ENCODE measurements at regions not wholly inside any gene's neighbourhood (a gene's known extent, or its start where the extent isn't known, plus 50 kb on each side); places are given as distances from the start of the nearest gene placed in this dataset.

DNA sequence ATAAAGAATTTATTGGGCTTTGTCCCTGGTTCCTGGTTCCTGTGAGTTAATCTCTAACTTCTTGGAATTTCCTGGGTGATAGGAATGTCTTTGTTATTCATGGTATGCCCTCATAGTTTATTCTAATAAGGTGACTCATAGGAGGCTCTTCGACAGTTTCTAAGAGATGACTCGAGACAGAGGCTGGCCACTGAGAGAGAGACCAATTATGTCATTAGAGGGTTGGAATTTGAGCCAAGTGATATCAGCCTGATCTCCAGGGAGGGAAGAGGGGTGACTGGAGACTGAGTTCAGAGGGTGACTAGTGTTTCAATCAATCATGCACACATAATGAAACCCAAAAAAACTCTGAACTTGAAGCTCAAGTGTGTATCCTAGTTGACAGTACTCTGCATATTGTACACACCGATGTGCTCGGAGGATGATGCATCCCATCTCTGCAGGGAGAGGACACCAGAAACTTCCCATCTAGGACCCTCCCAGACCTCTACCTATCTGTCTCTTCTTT, 185.7 kb downstream of the MTCL1 start (continued):
- TF ChIP-seq ZBTB33 (IDR thresholded peaks at IDR 0.05) = no peak
- no peak for TF ChIP-seq JUND (IDR thresholded peaks at IDR 0.05)

DNA sequence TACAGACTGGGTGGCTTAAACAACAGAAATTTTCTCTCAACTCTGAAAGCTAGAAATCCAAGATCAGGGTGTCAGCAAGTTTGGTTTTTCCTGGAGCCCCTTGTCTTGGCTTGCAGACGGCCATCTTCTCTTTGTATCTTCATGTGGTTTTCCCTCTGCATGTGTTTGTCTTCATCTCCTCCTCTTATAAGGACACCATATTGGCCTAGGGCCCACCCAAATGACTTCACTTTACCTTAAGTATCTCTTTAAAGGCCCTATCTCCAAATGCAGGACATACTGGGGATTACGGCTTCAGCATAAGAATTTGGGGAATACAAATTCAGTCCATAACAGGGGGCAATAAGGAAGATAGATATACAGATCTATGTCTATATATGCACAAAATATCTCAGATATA, 187.9 kb downstream of the MTCL1 start:
- TF ChIP-seq RAD21 (IDR thresholded peaks at IDR 0.05) (no peak), GABPA (IDR thresholded peaks at IDR 0.05 in 1 of 2, conservative IDR thresholded peaks at IDR 0.05 in 1 of 2) (no peak), FOXA1 (IDR thresholded peaks at IDR 0.05) (no peak)
- WGBS = 93% methylated on average over 2 of the region's 2 CpGs
- Histone ChIP-seq H3K9me3 (ENCODE audit: control insufficient read depth in 4 of 4, low read length in 3 of 4) (no peaks in the 10 kb centered on the region), H3K9ac (ENCODE audit: low read depth in 1 of 2, low read length in 2 of 2) (no peak overlapping the region), H3K27me3 (ENCODE audit: control insufficient read depth in 4 of 4, insufficient read depth in 4 of 4, low read length in 3 of 4) (no peaks in the 10 kb centered on the region), H3K27ac (ENCODE audit: low read depth in 1 of 2, low read length in 2 of 2) (no peak overlapping the region), H3K36me3 (ENCODE audit: control insufficient read depth in 4 of 4, insufficient read depth in 3 of 4, low read depth in 1 of 4, low read length in 3 of 4) (no peaks in the 10 kb centered on the region), H3K4me3 (ENCODE audit: low read depth in 1 of 3, low read length in 3 of 3) (no peak overlapping the region), H3K4me1 (ENCODE audit: control insufficient read depth in 4 of 4, insufficient read depth in 4 of 4, low read length in 3 of 4) (no peaks in the 10 kb centered on the region)
- no peak for DNase-seq (ENCODE audit: low spot score)

DNA sequence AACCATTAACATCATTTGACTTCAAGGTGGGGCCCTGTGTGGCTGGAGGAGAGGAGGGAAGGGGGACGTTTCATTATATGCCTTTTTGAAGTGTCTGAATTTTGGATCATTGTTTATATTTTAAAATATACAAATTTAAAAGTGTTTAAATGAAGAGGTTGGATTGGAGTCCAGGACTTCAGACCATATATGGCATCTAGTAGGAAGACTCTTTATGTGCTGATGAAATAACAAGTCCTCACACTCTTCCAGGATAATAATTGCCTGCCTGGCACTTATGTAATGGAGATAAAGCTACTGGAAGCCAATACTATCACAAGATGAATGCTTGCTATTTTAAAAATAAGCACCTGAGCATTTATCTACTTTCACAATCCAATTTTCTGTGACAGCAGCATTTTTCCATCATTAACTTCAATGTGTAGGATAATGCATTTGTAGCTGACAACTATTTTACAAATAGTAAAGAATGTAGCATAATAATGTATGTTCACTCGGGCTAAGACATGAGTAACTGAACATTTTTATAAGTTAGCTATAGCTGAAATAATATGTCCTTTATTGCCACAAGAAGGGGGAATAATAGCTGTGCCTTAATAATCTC, 188.4 kb downstream of the MTCL1 start:
- Histone ChIP-seq H3K27me3 (ENCODE audit: control insufficient read depth in 4 of 4, insufficient read depth in 4 of 4, low read length in 3 of 4) (no peaks in the 10 kb centered on the region), H3K27ac (ENCODE audit: low read depth in 1 of 2, low read length in 2 of 2) (no peak overlapping the region), H3K4me3 (ENCODE audit: low read depth in 1 of 3, low read length in 3 of 3) (no peak overlapping the region), H3K36me3 (ENCODE audit: control insufficient read depth in 4 of 4, insufficient read depth in 3 of 4, low read depth in 1 of 4, low read length in 3 of 4) (no peaks in the 10 kb centered on the region), H3K9ac (ENCODE audit: low read depth in 1 of 2, low read length in 2 of 2) (no peak overlapping the region), H3K9me3 (ENCODE audit: control insufficient read depth in 4 of 4, low read length in 3 of 4) (no peaks in the 10 kb centered on the region), H3K4me1 (ENCODE audit: control insufficient read depth in 4 of 4, insufficient read depth in 4 of 4, low read length in 3 of 4) (no peaks in the 10 kb centered on the region)
- no peak for DNase-seq (ENCODE audit: low spot score)
- no peak for TF ChIP-seq YY1 (IDR thresholded peaks at IDR 0.05)
- WGBS = 76% methylated on average over 2 of the region's 2 CpGs

DNA sequence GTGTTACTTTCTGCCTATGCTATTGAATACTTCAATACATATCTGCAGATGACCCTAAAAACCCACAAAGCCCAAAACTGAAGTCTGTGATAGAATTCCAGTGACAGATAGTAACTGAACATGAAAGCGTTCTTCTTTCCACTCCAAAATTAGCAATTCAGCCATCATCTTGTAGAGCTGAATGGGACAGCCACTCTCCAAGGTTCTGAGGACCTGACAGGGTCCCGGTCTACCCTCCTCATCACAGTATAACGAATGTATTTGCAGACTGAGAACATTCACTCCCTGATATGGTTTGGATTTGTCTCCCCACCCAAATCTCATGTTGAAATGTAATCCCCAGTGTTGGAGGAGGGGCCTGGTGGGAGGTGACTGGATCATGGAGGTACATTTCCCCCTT, 189.5 kb downstream of the MTCL1 start:
- WGBS = 86% methylated on average over 3 of the region's 3 CpGs
- TF ChIP-seq HNF4A (conservative IDR thresholded peaks at IDR 0.05) = no peak
- no peak for TF ChIP-seq RAD21 (IDR thresholded peaks at IDR 0.05)
- no peak for TF ChIP-seq RXRA (IDR thresholded peaks at IDR 0.05)
- TF ChIP-seq GABPA (IDR thresholded peaks at IDR 0.05 in 1 of 2, conservative IDR thresholded peaks at IDR 0.05 in 1 of 2) = no peak
- TF ChIP-seq, protein P1, sequence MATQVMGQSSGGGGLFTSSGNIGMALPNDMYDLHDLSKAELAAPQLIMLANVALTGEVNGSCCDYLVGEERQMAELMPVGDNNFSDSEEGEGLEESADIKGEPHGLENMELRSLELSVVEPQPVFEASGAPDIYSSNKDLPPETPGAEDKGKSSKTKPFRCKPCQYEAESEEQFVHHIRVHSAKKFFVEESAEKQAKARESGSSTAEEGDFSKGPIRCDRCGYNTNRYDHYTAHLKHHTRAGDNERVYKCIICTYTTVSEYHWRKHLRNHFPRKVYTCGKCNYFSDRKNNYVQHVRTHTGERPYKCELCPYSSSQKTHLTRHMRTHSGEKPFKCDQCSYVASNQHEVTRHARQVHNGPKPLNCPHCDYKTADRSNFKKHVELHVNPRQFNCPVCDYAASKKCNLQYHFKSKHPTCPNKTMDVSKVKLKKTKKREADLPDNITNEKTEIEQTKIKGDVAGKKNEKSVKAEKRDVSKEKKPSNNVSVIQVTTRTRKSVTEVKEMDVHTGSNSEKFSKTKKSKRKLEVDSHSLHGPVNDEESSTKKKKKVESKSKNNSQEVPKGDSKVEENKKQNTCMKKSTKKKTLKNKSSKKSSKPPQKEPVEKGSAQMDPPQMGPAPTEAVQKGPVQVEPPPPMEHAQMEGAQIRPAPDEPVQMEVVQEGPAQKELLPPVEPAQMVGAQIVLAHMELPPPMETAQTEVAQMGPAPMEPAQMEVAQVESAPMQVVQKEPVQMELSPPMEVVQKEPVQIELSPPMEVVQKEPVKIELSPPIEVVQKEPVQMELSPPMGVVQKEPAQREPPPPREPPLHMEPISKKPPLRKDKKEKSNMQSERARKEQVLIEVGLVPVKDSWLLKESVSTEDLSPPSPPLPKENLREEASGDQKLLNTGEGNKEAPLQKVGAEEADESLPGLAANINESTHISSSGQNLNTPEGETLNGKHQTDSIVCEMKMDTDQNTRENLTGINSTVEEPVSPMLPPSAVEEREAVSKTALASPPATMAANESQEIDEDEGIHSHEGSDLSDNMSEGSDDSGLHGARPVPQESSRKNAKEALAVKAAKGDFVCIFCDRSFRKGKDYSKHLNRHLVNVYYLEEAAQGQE (IDR thresholded peaks at IDR 0.05) = no peak

More for the DNA sequence above, 189.5 kb downstream of the MTCL1 start:
- H3K27ac ChIP-seq (ENCODE audit: low read depth in 1 of 2, low read length in 2 of 2) = no peak overlapping the region
- H3K4me1 ChIP-seq (ENCODE audit: control insufficient read depth in 4 of 4, insufficient read depth in 4 of 4, low read length in 3 of 4) = no peaks in the 10 kb centered on the region
- H3K9ac ChIP-seq (ENCODE audit: low read depth in 1 of 2, low read length in 2 of 2) = no peak overlapping the region
- H3K9me3 ChIP-seq (ENCODE audit: control insufficient read depth in 4 of 4, low read length in 3 of 4) = no peaks in the 10 kb centered on the region
- no peak overlapping the region for H3K4me3 ChIP-seq (ENCODE audit: low read depth in 1 of 3, low read length in 3 of 3)
- H3K27me3 ChIP-seq (ENCODE audit: control insufficient read depth in 4 of 4, insufficient read depth in 4 of 4, low read length in 3 of 4) = no peaks in the 10 kb centered on the region
- no peak for DNase-seq (ENCODE audit: low spot score)
- no peaks in the 10 kb centered on the region for H3K36me3 ChIP-seq (ENCODE audit: control insufficient read depth in 4 of 4, insufficient read depth in 3 of 4, low read depth in 1 of 4, low read length in 3 of 4)
